HEK293 (cell line): ENCODE measurements at regions not wholly inside any gene's neighbourhood (a gene's known extent, or its start where the extent isn't known, plus 50 kb on each side); places are given as distances from the start of the nearest gene placed in this dataset.

ENCODE experiments used
- CTCF ChIA-PET: fragments of 350-600 bp; formaldehyde crosslinking; extraction: SDS; loops from one replicate; lab custom pipeline; 2021; ENCODE audit warnings: antibody characterized with exemption; lab: Yijun Ruan, JAX
- POLR2A ChIA-PET: fragments of 300-600 bp; formaldehyde crosslinking; extraction: SDS; loops from one replicate; lab custom pipeline; 2020; ENCODE audit warnings: antibody characterized with exemption, inconsistent platforms; lab: Yijun Ruan, JAX
- H3K27ac ChIP-seq: fragments of 200-500 bp; sonication (Bioruptor generic); 2 replicates; pipeline ENCODE4 v1.5.1; 2014; ENCODE audit warnings: low read depth, low read length, control low read depth, inconsistent platforms; ENCODE audit errors: extremely low read depth
- H3K36me3 ChIP-seq, 2 experiments: fragments of 200-500 bp in 1 of 2; sonication (Bioruptor generic) in 1 of 2; 1 replicate in 1 of 2; 2 replicates in 1 of 2; pipeline ENCODE4 v1.5.1; 2014 to 2017; ENCODE audit warnings: inconsistent platforms in 2 of 2, low read length in 2 of 2; ENCODE audit not compliant: control insufficient read depth in 2 of 2, insufficient read depth in 1 of 2
- H3K4me1 ChIP-seq: fragments of 200-500 bp; sonication (Bioruptor generic); 2 replicates; pipeline ENCODE4 v1.5.1; 2014; ENCODE audit warnings: mild to moderate bottlenecking, low read length, inconsistent platforms; ENCODE audit not compliant: control insufficient read depth, insufficient read depth
- H3K4me3 ChIP-seq: 2 replicates; pipeline ENCODE4 v1.5.1; 2011; ENCODE audit warnings: low read depth, mild to moderate bottlenecking, control low read depth, low read length, moderate library complexity
- H3K9me3 ChIP-seq: fragments of 200-500 bp; sonication (Bioruptor generic); 2 replicates; pipeline ENCODE4 v1.5.1; 2014; ENCODE audit warnings: low read depth, low read length, inconsistent platforms; ENCODE audit not compliant: control insufficient read depth, insufficient read depth
- GLI2 ChIP-seq: fragments of 450-650 bp; formaldehyde crosslinking; IDR thresholded peaks from 2 replicates; pipeline ENCODE4; 2017; ENCODE audit warnings: missing biosample characterization, missing genetic modification characterization, low read depth, borderline replicate concordance
- YY2 ChIP-seq: fragments of 450-650 bp; formaldehyde crosslinking; IDR thresholded peaks from 2 replicates; pipeline ENCODE4 v1.5.1; 2016; ENCODE audit warnings: missing biosample characterization, missing genetic modification characterization
- ZBTB1 ChIP-seq: fragments of 450-650 bp; formaldehyde crosslinking; IDR thresholded peaks from 2 replicates; pipeline ENCODE4 v1.5.1; 2016; ENCODE audit warnings: missing biosample characterization, missing genetic modification characterization
- ZBTB21 ChIP-seq: fragments of 450-650 bp; formaldehyde crosslinking; IDR thresholded peaks from 2 replicates; pipeline ENCODE4 v1.5.1; 2017; ENCODE audit warnings: missing biosample characterization, missing genetic modification characterization
- ZNF138 ChIP-seq: fragments of 450-650 bp; formaldehyde crosslinking; IDR thresholded peaks from 2 replicates; pipeline ENCODE4 v1.5.1; 2016; ENCODE audit warnings: missing biosample characterization, missing genetic modification characterization, borderline replicate concordance
- ZNF2 ChIP-seq: fragments of 450-650 bp; formaldehyde crosslinking; IDR thresholded peaks from 2 replicates; pipeline ENCODE4 v1.5.1; 2016; ENCODE audit warnings: missing biosample characterization, missing genetic modification characterization
- ZNF404 ChIP-seq: fragments of 450-650 bp; formaldehyde crosslinking; IDR thresholded peaks from 2 replicates; pipeline ENCODE4 v1.5.1; 2017; ENCODE audit warnings: missing biosample characterization, missing genetic modification characterization
- ZNF48 ChIP-seq: fragments of 450-650 bp; formaldehyde crosslinking; IDR thresholded peaks from 2 replicates; pipeline ENCODE4 v1.5.1; 2016; ENCODE audit warnings: missing biosample characterization, missing genetic modification characterization
- ZNF529 ChIP-seq: fragments of 450-650 bp; formaldehyde crosslinking; IDR thresholded peaks from 2 replicates; pipeline ENCODE4 v1.5.1; 2017; ENCODE audit warnings: missing genetic modification characterization, missing biosample characterization; ENCODE audit not compliant: insufficient replicate concordance
- ZNF701 ChIP-seq: fragments of 450-650 bp; formaldehyde crosslinking; IDR thresholded peaks from 2 replicates; pipeline ENCODE4 v1.5.1; 2016; ENCODE audit warnings: missing biosample characterization, missing genetic modification characterization
- ZNF76 ChIP-seq: fragments of 450-650 bp; formaldehyde crosslinking; IDR thresholded peaks from 2 replicates; pipeline ENCODE4; 2016; ENCODE audit warnings: low read depth, missing biosample characterization, missing genetic modification characterization, borderline replicate concordance
- ZNF777 ChIP-seq: fragments of 450-650 bp; formaldehyde crosslinking; IDR thresholded peaks from 2 replicates; pipeline ENCODE4 v1.5.1; 2017; ENCODE audit warnings: missing biosample characterization, missing genetic modification characterization, borderline replicate concordance
- ZNF792 ChIP-seq: fragments of 450-650 bp; formaldehyde crosslinking; IDR thresholded peaks from 2 replicates; pipeline ENCODE4 v1.5.1; 2016; ENCODE audit warnings: missing biosample characterization, missing genetic modification characterization
- TF ChIP-seq, protein P1 (sequence below): fragments of 450-650 bp; formaldehyde crosslinking; IDR thresholded peaks from 2 replicates; pipeline ENCODE4 v1.5.1; 2016; ENCODE audit warnings: missing biosample characterization, missing genetic modification characterization
- TF ChIP-seq, protein P2 (sequence below): fragments of 450-650 bp; formaldehyde crosslinking; IDR thresholded peaks from 2 replicates; pipeline ENCODE4 v1.5.1; 2017; ENCODE audit warnings: missing biosample characterization, mild to moderate bottlenecking, missing genetic modification characterization, moderate library complexity
- TF ChIP-seq, protein P3 (sequence below): fragments of 450-650 bp; IDR thresholded peaks from 2 replicates; pipeline ENCODE4 v1.5.1; 2018; ENCODE audit warnings: missing biosample characterization, missing genetic modification characterization
- TF ChIP-seq, protein P4 (sequence below): fragments of 450-650 bp; formaldehyde crosslinking; optimal IDR thresholded peaks from 2 replicates; pipeline ENCODE3; 2016; ENCODE audit warnings: missing biosample characterization, mild to moderate bottlenecking, missing genetic modification characterization
- TF ChIP-seq, protein P5 (sequence below): fragments of 450-650 bp; formaldehyde crosslinking; IDR thresholded peaks from 2 replicates; pipeline ENCODE4 v1.5.1; 2016; ENCODE audit warnings: missing biosample characterization, missing genetic modification characterization, borderline replicate concordance

DNA sequence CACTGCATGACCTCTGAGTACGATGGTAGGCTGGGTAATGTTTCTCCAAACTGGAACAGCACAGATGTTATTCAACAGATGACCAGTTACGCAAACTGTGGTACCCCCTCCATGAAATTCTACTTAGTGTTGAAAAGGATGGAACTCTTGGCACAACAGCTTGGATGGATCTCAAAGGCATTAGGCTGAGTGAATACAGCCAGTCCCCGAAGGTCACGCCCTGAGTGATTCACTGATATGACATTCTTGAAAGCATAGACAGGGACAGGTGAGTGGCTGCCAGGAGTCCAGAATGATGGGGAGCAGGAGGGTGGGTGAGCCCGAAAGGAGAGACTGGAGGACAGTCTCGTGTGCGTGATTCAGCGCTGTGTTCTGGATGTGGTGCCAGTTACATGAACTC is 187.5 kb upstream of the TMEM132C start:
- H3K27ac ChIP-seq: no peak overlapping the region
- H3K9me3 ChIP-seq: no peaks in the 10 kb centered on the region
- ChIA-PET POLR2A (no interaction called here), CTCF (no interaction called here)
- H3K36me3 ChIP-seq: no peaks in the 10 kb centered on the region
- H3K4me1 ChIP-seq: no peaks in the 10 kb centered on the region
- H3K4me3 ChIP-seq: no peak overlapping the region
- TF ChIP-seq ZNF2 (tag by site-specific recombination) (no peak), ZNF529 (tag by site-specific recombination) (no peak), ZNF777 (tag by site-specific recombination) (no peak), GLI2 (tag by site-specific recombination) (no peak), ZNF701 (tag by site-specific recombination) (no peak), ZNF792 (tag by site-specific recombination) (no peak), ZBTB1 (tag by site-specific recombination) (no peak), ZNF404 (no peak), ZNF48 (tag by site-specific recombination) (no peak), ZNF138 (tag by site-specific recombination) (no peak), ZBTB21 (tag by site-specific recombination) (no peak), ZNF76 (tag by site-specific recombination) (no peak), YY2 (tag by site-specific recombination) (no peak)
- TF ChIP-seq, protein P1, sequence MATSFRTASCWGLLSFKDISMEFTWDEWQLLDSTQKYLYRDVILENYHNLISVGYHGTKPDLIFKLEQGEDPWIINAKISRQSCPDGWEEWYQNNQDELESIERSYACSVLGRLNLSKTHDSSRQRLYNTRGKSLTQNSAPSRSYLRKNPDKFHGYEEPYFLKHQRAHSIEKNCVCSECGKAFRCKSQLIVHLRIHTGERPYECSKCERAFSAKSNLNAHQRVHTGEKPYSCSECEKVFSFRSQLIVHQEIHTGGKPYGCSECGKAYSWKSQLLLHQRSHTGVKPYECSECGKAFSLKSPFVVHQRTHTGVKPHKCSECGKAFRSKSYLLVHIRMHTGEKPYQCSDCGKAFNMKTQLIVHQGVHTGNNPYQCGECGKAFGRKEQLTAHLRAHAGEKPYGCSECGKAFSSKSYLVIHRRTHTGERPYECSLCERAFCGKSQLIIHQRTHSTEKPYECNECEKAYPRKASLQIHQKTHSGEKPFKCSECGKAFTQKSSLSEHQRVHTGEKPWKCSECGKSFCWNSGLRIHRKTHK (tag by site-specific recombination): no peak
- TF ChIP-seq, protein P2, sequence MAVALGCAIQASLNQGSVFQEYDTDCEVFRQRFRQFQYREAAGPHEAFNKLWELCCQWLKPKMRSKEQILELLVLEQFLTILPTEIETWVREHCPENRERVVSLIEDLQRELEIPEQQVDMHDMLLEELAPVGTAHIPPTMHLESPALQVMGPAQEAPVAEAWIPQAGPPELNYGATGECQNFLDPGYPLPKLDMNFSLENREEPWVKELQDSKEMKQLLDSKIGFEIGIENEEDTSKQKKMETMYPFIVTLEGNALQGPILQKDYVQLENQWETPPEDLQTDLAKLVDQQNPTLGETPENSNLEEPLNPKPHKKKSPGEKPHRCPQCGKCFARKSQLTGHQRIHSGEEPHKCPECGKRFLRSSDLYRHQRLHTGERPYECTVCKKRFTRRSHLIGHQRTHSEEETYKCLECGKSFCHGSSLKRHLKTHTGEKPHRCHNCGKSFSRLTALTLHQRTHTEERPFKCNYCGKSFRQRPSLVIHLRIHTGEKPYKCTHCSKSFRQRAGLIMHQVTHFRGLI (tag by site-specific recombination): no peak
- TF ChIP-seq, protein P3, sequence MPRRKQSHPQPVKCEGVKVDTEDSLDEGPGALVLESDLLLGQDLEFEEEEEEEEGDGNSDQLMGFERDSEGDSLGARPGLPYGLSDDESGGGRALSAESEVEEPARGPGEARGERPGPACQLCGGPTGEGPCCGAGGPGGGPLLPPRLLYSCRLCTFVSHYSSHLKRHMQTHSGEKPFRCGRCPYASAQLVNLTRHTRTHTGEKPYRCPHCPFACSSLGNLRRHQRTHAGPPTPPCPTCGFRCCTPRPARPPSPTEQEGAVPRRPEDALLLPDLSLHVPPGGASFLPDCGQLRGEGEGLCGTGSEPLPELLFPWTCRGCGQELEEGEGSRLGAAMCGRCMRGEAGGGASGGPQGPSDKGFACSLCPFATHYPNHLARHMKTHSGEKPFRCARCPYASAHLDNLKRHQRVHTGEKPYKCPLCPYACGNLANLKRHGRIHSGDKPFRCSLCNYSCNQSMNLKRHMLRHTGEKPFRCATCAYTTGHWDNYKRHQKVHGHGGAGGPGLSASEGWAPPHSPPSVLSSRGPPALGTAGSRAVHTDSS: no peak
- TF ChIP-seq, protein P4, sequence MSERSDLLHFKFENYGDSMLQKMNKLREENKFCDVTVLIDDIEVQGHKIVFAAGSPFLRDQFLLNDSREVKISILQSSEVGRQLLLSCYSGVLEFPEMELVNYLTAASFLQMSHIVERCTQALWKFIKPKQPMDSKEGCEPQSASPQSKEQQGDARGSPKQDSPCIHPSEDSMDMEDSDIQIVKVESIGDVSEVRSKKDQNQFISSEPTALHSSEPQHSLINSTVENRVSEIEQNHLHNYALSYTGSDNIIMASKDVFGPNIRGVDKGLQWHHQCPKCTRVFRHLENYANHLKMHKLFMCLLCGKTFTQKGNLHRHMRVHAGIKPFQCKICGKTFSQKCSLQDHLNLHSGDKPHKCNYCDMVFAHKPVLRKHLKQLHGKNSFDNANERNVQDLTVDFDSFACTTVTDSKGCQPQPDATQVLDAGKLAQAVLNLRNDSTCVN (tag by site-specific recombination): no peak
- TF ChIP-seq, protein P5, sequence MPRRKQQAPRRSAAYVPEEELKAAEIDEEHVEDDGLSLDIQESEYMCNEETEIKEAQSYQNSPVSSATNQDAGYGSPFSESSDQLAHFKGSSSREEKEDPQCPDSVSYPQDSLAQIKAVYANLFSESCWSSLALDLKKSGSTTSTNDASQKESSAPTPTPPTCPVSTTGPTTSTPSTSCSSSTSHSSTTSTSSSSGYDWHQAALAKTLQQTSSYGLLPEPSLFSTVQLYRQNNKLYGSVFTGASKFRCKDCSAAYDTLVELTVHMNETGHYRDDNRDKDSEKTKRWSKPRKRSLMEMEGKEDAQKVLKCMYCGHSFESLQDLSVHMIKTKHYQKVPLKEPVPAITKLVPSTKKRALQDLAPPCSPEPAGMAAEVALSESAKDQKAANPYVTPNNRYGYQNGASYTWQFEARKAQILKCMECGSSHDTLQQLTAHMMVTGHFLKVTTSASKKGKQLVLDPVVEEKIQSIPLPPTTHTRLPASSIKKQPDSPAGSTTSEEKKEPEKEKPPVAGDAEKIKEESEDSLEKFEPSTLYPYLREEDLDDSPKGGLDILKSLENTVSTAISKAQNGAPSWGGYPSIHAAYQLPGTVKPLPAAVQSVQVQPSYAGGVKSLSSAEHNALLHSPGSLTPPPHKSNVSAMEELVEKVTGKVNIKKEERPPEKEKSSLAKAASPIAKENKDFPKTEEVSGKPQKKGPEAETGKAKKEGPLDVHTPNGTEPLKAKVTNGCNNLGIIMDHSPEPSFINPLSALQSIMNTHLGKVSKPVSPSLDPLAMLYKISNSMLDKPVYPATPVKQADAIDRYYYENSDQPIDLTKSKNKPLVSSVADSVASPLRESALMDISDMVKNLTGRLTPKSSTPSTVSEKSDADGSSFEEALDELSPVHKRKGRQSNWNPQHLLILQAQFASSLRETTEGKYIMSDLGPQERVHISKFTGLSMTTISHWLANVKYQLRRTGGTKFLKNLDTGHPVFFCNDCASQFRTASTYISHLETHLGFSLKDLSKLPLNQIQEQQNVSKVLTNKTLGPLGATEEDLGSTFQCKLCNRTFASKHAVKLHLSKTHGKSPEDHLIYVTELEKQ (tag by site-specific recombination): no peak
- TF ChIP-seq, all 188 proteins: peak for 0
